Liver (tissue), 7 donors: ENCODE measurements at regions not wholly inside any gene's neighbourhood (a gene's known extent, or its start where the extent isn't known, plus 50 kb on each side); places are given as distances from the start of the nearest gene placed in this dataset.

Experiments used
- DNase-seq: peaks from one replicate; pipeline ENCODE4 v3.0.0-alpha.2; 2017; ENCODE audit warnings: low spot score
- H3K27ac ChIP-seq, 2 donors: one replicate each; pipeline ENCODE4 v1.7.0; 2013; ENCODE audit warnings: inconsistent platforms in 2 of 2, low read length in 2 of 2, control low read depth in 1 of 2, low read depth in 1 of 2, mild to moderate bottlenecking in 1 of 2
- H3K27me3 ChIP-seq, 4 donors: one replicate each; pipeline versions ENCODE4 v1.6.1 to v1.7.0; 2013; ENCODE audit warnings: low read length in 3 of 4, inconsistent platforms in 1 of 4, mild to moderate bottlenecking in 1 of 4, moderate library complexity in 1 of 4; ENCODE audit not compliant: control insufficient read depth in 4 of 4, insufficient read depth in 4 of 4
- H3K36me3 ChIP-seq, 4 donors: one replicate each; pipeline versions ENCODE4 v1.6.1 to v1.7.0; 2013; ENCODE audit warnings: low read length in 3 of 4, mild to moderate bottlenecking in 3 of 4, low read depth in 1 of 4, moderate library complexity in 1 of 4; ENCODE audit not compliant: control insufficient read depth in 4 of 4, insufficient read depth in 3 of 4
- H3K4me1 ChIP-seq, 4 donors: one replicate each; pipeline versions ENCODE4 v1.6.1 to v1.7.0; 2013; ENCODE audit warnings: low read length in 3 of 4, mild to moderate bottlenecking in 3 of 4, moderate library complexity in 1 of 4; ENCODE audit not compliant: control insufficient read depth in 4 of 4, insufficient read depth in 4 of 4
- H3K4me3 ChIP-seq, 3 donors: one replicate each; pipeline versions ENCODE4 v1.6.1 to v1.7.0; 2013; ENCODE audit warnings: low read length in 3 of 3, control low read depth in 1 of 3, low read depth in 1 of 3, mild to moderate bottlenecking in 1 of 3
- H3K9ac ChIP-seq, 2 donors: one replicate each; pipeline ENCODE4 v1.7.0; 2013; ENCODE audit warnings: low read length in 2 of 2, mild to moderate bottlenecking in 2 of 2, moderate library complexity in 2 of 2, control low read depth in 1 of 2, low read depth in 1 of 2
- H3K9me3 ChIP-seq, 4 donors: one replicate each; pipeline versions ENCODE4 v1.6.1 to v1.7.0; 2013; ENCODE audit warnings: low read length in 3 of 4; ENCODE audit not compliant: control insufficient read depth in 4 of 4
- EGR1 ChIP-seq, 2 donors: IDR thresholded peaks; 2 replicates each; pipeline ENCODE4 v1.6.1; 2016 to 2018; ENCODE audit warnings: antibody characterized with exemption in 2 of 2, low read depth in 2 of 2
- FOXA1 ChIP-seq: IDR thresholded peaks from 2 replicates; pipeline ENCODE4 v1.6.1; 2016; ENCODE audit warnings: antibody characterized with exemption
- FOXA2 ChIP-seq: IDR thresholded peaks from 2 replicates; pipeline ENCODE4 v1.6.1; 2016; ENCODE audit warnings: antibody characterized with exemption
- GABPA ChIP-seq, 2 donors: IDR thresholded peaks in 1 of 2; conservative IDR thresholded peaks in 1 of 2; 2 replicates each; pipeline ENCODE4 v1.6.1; 2016; ENCODE audit warnings: antibody characterized with exemption in 2 of 2, mild to moderate bottlenecking in 1 of 2, moderate library complexity in 1 of 2
- HNF4A ChIP-seq, 2 donors: conservative IDR thresholded peaks; 2 replicates each; pipeline ENCODE4 v1.6.1; 2016; ENCODE audit warnings: antibody characterized with exemption in 2 of 2, mild to moderate bottlenecking in 2 of 2
- HNF4G ChIP-seq: IDR thresholded peaks from 2 replicates; pipeline ENCODE4 v1.6.1; 2016; ENCODE audit warnings: antibody characterized with exemption
- JUND ChIP-seq, 2 donors: IDR thresholded peaks; 2 replicates each; pipeline ENCODE4 v1.6.1; 2016; ENCODE audit warnings: antibody characterized with exemption in 2 of 2
- NR2F2 ChIP-seq: IDR thresholded peaks from 2 replicates; pipeline ENCODE4 v1.6.1; 2016; ENCODE audit warnings: antibody characterized with exemption
- RAD21 ChIP-seq, 2 donors: IDR thresholded peaks; 2 replicates each; pipeline ENCODE4 v1.6.1; 2016; ENCODE audit warnings: antibody characterized with exemption in 2 of 2, mild to moderate bottlenecking in 2 of 2
- RXRA ChIP-seq, 2 donors: IDR thresholded peaks; 2 replicates each; pipeline ENCODE4 v1.6.1; 2017 to 2018; ENCODE audit warnings: antibody characterized with exemption in 2 of 2, mild to moderate bottlenecking in 1 of 2
- SP1 ChIP-seq: IDR thresholded peaks from 2 replicates; pipeline ENCODE4 v1.6.1; 2018; ENCODE audit warnings: antibody characterized with exemption, mild to moderate bottlenecking
- TAF1 ChIP-seq: conservative IDR thresholded peaks from 2 replicates; pipeline ENCODE4 v1.6.1; 2016; ENCODE audit warnings: antibody characterized with exemption, mild to moderate bottlenecking
- YY1 ChIP-seq: IDR thresholded peaks from 2 replicates; pipeline ENCODE4 v1.6.1; 2016; ENCODE audit warnings: antibody characterized with exemption, mild to moderate bottlenecking
- WGBS: extraction: QIAGEN DNeasy Blood & Tissue Kit; methylation state at CpG from one replicate; pipeline ENCODE4 v1.1.7; 2013; 5-methylcytosine and 5-hydroxymethylcytosine counted together
- TF ChIP-seq, protein P1 (sequence below): IDR thresholded peaks from 2 replicates; pipeline ENCODE4 v1.6.1; 2016; ENCODE audit warnings: antibody characterized with exemption, mild to moderate bottlenecking
- TF ChIP-seq, protein P2 (sequence below): IDR thresholded peaks from 2 replicates; pipeline ENCODE4 v1.6.1; 2016; ENCODE audit warnings: antibody characterized with exemption
- donor health status: healthy.
- donor health status: healthy.
- donor health status: healthy.
- donor health status: healthy.

- H3K9me3 ChIP-seq = no peaks in the 10 kb centered on the region
- no peak for TF ChIP-seq JUND (IDR thresholded peaks at IDR 0.05)
- TF ChIP-seq, protein P1, sequence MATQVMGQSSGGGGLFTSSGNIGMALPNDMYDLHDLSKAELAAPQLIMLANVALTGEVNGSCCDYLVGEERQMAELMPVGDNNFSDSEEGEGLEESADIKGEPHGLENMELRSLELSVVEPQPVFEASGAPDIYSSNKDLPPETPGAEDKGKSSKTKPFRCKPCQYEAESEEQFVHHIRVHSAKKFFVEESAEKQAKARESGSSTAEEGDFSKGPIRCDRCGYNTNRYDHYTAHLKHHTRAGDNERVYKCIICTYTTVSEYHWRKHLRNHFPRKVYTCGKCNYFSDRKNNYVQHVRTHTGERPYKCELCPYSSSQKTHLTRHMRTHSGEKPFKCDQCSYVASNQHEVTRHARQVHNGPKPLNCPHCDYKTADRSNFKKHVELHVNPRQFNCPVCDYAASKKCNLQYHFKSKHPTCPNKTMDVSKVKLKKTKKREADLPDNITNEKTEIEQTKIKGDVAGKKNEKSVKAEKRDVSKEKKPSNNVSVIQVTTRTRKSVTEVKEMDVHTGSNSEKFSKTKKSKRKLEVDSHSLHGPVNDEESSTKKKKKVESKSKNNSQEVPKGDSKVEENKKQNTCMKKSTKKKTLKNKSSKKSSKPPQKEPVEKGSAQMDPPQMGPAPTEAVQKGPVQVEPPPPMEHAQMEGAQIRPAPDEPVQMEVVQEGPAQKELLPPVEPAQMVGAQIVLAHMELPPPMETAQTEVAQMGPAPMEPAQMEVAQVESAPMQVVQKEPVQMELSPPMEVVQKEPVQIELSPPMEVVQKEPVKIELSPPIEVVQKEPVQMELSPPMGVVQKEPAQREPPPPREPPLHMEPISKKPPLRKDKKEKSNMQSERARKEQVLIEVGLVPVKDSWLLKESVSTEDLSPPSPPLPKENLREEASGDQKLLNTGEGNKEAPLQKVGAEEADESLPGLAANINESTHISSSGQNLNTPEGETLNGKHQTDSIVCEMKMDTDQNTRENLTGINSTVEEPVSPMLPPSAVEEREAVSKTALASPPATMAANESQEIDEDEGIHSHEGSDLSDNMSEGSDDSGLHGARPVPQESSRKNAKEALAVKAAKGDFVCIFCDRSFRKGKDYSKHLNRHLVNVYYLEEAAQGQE = no peak
- TF ChIP-seq FOXA1 = no peak
- no peak for TF ChIP-seq HNF4A (conservative IDR thresholded peaks at IDR 0.05)
- TF ChIP-seq RAD21 (IDR thresholded peaks at IDR 0.05) = no peak
- no peak for TF ChIP-seq RXRA (IDR thresholded peaks at IDR 0.05)
- TF ChIP-seq HNF4G = no peak
- no peak for TF ChIP-seq FOXA2
- TF ChIP-seq, protein P2, sequence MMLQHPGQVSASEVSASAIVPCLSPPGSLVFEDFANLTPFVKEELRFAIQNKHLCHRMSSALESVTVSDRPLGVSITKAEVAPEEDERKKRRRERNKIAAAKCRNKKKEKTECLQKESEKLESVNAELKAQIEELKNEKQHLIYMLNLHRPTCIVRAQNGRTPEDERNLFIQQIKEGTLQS = no peak
- TF ChIP-seq GABPA (IDR thresholded peaks at IDR 0.05 in 1 of 2, conservative IDR thresholded peaks at IDR 0.05 in 1 of 2) = no peak
- no peak for TF ChIP-seq SP1
- no peak for TF ChIP-seq NR2F2
- no peak for TF ChIP-seq YY1
- TF ChIP-seq EGR1 (IDR thresholded peaks at IDR 0.05; ENCODE audit: low read depth in 2 of 2) = no peak
- H3K27me3 ChIP-seq = no peaks in the 10 kb centered on the region
- H3K27ac ChIP-seq = no peak overlapping the region
- no peak overlapping the region for H3K9ac ChIP-seq
- 77% methylated on average over 4 of the region's 4 CpGs for WGBS
- H3K4me1 ChIP-seq = no peaks in the 10 kb centered on the region
- H3K4me3 ChIP-seq = no peak overlapping the region
- DNase-seq = no peak
- H3K36me3 ChIP-seq = no peaks in the 10 kb centered on the region
Measured at GRCh38 chr11:90344546-90344945, 121.7 kb upstream of the CHORDC1 start.

- Histone ChIP-seq H3K4me1 (no peaks in the 10 kb centered on the region), H3K9ac (no peak overlapping the region), H3K4me3 (no peak overlapping the region), H3K27ac (no peak overlapping the region), H3K9me3 (no peaks in the 10 kb centered on the region), H3K27me3 (no peaks in the 10 kb centered on the region), H3K36me3 (no peaks in the 10 kb centered on the region)
- WGBS = 55% methylated on average over 2 of the region's 2 CpGs
- no peak for DNase-seq
- TF ChIP-seq HNF4G (no peak), FOXA1 (no peak), TAF1 (no peak), JUND (IDR thresholded peaks at IDR 0.05) (no peak), FOXA2 (no peak), EGR1 (IDR thresholded peaks at IDR 0.05; ENCODE audit: low read depth in 2 of 2) (no peak)
Measured at GRCh38 chr11:90343673-90344072, 120.8 kb upstream of the CHORDC1 start.

GRCh38 chr11:90341986-90342385 is 119.1 kb upstream of the CHORDC1 start:
- Histone ChIP-seq H3K9me3 (no peaks in the 10 kb centered on the region), H3K27ac (no peak overlapping the region), H3K9ac (no peak overlapping the region), H3K4me3 (no peak overlapping the region), H3K4me1 (no peaks in the 10 kb centered on the region), H3K27me3 (no peaks in the 10 kb centered on the region), H3K36me3 (no peaks in the 10 kb centered on the region)
- DNase-seq = no peak
- no peak for TF ChIP-seq HNF4A (conservative IDR thresholded peaks at IDR 0.05)
- 84% methylated on average over 3 of the region's 3 CpGs for WGBS
